Spleen (tissue), 11 donors: ENCODE measurements at regions not wholly inside any gene's neighbourhood (a gene's known extent, or its start where the extent isn't known, plus 50 kb on each side); places are given as distances from the start of the nearest gene placed in this dataset.

Source experiments
- DNase-seq: peaks from one replicate; pipeline ENCODE4 v3.0.0-alpha.2; 2020
- H3K27ac ChIP-seq, 8 donors: fragments of 200-600 bp; sonication (generic) in 7 of 8; 1 replicate in 4 of 8; 2 replicates in 4 of 8; pipeline versions ENCODE4 v1.5.0 to v1.8.0; 2016 to 2021; ENCODE audit warnings: inconsistent platforms in 4 of 8, mild to moderate bottlenecking in 4 of 8, moderate library complexity in 1 of 8
- H3K27me3 ChIP-seq, 7 donors: fragments of 200-600 bp; sonication (generic) in 6 of 7; replicated peaks in 1 of 7; 1 replicate in 4 of 7; 2 replicates in 3 of 7; pipeline versions ENCODE4 v1.5.0 to v1.8.0; 2016 to 2021; ENCODE audit warnings: inconsistent platforms in 3 of 7, mild to moderate bottlenecking in 1 of 7
- H3K36me3 ChIP-seq, 6 donors: fragments of 200-600 bp; sonication (generic) in 5 of 6; 1 replicate in 4 of 6; 2 replicates in 2 of 6; pipeline versions ENCODE4 v1.5.0 to v1.8.0; 2016 to 2021; ENCODE audit warnings: inconsistent platforms in 2 of 6
- H3K4me1 ChIP-seq, 6 donors: fragments of 200-600 bp; sonication (generic) in 5 of 6; 1 replicate in 3 of 6; 2 replicates in 3 of 6; pipeline versions ENCODE4 v1.5.0 to v1.8.0; 2016 to 2021; ENCODE audit warnings: inconsistent platforms in 3 of 6
- H3K4me3 ChIP-seq, 8 donors: fragments of 200-600 bp; sonication (generic) in 7 of 8; 1 replicate in 4 of 8; 2 replicates in 4 of 8; pipeline versions ENCODE4 v1.5.0 to v1.8.0; 2016 to 2021; ENCODE audit warnings: inconsistent platforms in 4 of 8, mild to moderate bottlenecking in 4 of 8, moderate library complexity in 2 of 8
- H3K9me3 ChIP-seq, 8 donors: fragments of 200-600 bp; sonication (generic) in 7 of 8; 1 replicate in 4 of 8; 2 replicates in 4 of 8; pipeline versions ENCODE4 v1.5.0 to v1.8.0; 2016 to 2021; ENCODE audit warnings: inconsistent platforms in 4 of 8
- POLR2A ChIP-seq, 3 donors: fragments of 450-650 bp; IDR thresholded peaks; one replicate each; pipeline ENCODE4 v1.5.1; 2017; ENCODE audit warnings: antibody characterized with exemption in 3 of 3, mild to moderate bottlenecking in 1 of 3
- POLR2AphosphoS5 ChIP-seq, 3 donors: sonication (generic); formaldehyde crosslinking; IDR thresholded peaks; one replicate each; pipeline ENCODE4 v1.5.1; 2017; ENCODE audit warnings: antibody characterized with exemption in 3 of 3
- WGBS, 5 donors: extraction: QIAGEN DNeasy Blood & Tissue Kit in 3 of 5; methylation state at CpG; one replicate each; pipeline versions ENCODE4 v1.1.5 to v1.1.7; 2013 to 2018; 5-methylcytosine and 5-hydroxymethylcytosine counted together
- intact Hi-C: fragments of 100-400 bp; cut with DNase I; formaldehyde crosslinking; loops from one replicate; pipeline ENCODE4 v1.15.0; 2023; ENCODE audit warnings: low total_unique reads
- TF ChIP-seq, protein P1 (sequence below), 11 experiments: fragments of 200-600 bp in 7 of 11; fragments of 450-650 bp in 4 of 11; sonication (generic) in 4 of 11; IDR thresholded peaks in 8 of 11; conservative IDR thresholded peaks in 3 of 11; 1 replicate in 7 of 11; 2 replicates in 4 of 11; pipeline versions ENCODE4 v1.4.0 to v1.8.0; 2016 to 2021; ENCODE audit warnings: antibody characterized with exemption in 11 of 11, inconsistent platforms in 4 of 11, mild to moderate bottlenecking in 1 of 11
- donor health status: healthy with polysubstance abuse.
- donor health status: DM: no; HTN: no; CAD: no; lungs with moderate emphysema.
- donor health status: DM: no; HTN: no; CAD: no.
- donor health status: Bipolar disorder and iron deficiency.
- donor health status: healthy.
- donor health status: DM: no; HTN: no; CAD: no.
- donor health status: DM: yes; HTN: yes; CAD: no.

DNA sequence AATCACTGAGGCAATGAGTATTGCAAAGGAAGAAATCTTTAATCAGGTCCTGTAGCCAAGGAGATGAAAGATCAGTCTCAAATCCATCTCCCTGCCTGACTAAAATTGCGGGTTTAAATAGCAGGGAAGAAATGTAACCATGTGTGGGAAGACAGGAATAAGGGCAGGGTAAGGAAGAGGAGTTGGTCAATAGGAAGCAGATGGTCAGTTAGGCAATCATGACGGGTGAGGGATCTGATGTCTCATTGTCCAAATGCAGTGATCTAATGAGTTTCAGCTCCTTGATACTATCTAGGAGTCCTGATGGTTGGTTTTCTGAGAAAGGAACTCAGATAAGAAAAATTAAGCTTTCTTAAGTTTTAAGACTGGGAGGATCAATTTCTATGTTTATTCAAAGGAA is 200.8 kb downstream of the SPATA18 start:
- Histone ChIP-seq H3K9me3 (peaks cover 0 to 25% (median 12%) of the 10 kb centered on the region in 8 donors), H3K27ac (no peak overlapping the region), H3K36me3 (no peaks in the 10 kb centered on the region), H3K27me3 (no peaks in the 10 kb centered on the region), H3K4me3 (no peak overlapping the region), H3K4me1 (no peaks in the 10 kb centered on the region)
- 67 to 91% (median 77%) methylated on average over 2 of the region's 2 CpGs for WGBS, 5 donors
- TF ChIP-seq POLR2AphosphoS5 (IDR thresholded peaks at IDR 0.05): no peak
- no peak for TF ChIP-seq POLR2A (IDR thresholded peaks at IDR 0.05)
- TF ChIP-seq, protein P1, sequence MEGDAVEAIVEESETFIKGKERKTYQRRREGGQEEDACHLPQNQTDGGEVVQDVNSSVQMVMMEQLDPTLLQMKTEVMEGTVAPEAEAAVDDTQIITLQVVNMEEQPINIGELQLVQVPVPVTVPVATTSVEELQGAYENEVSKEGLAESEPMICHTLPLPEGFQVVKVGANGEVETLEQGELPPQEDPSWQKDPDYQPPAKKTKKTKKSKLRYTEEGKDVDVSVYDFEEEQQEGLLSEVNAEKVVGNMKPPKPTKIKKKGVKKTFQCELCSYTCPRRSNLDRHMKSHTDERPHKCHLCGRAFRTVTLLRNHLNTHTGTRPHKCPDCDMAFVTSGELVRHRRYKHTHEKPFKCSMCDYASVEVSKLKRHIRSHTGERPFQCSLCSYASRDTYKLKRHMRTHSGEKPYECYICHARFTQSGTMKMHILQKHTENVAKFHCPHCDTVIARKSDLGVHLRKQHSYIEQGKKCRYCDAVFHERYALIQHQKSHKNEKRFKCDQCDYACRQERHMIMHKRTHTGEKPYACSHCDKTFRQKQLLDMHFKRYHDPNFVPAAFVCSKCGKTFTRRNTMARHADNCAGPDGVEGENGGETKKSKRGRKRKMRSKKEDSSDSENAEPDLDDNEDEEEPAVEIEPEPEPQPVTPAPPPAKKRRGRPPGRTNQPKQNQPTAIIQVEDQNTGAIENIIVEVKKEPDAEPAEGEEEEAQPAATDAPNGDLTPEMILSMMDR (IDR thresholded peaks at IDR 0.05 in 8 of 11, conservative IDR thresholded peaks at IDR 0.05 in 3 of 11): no peak
- intact Hi-C loops: no loop called here
- DNase-seq: no peak

DNA sequence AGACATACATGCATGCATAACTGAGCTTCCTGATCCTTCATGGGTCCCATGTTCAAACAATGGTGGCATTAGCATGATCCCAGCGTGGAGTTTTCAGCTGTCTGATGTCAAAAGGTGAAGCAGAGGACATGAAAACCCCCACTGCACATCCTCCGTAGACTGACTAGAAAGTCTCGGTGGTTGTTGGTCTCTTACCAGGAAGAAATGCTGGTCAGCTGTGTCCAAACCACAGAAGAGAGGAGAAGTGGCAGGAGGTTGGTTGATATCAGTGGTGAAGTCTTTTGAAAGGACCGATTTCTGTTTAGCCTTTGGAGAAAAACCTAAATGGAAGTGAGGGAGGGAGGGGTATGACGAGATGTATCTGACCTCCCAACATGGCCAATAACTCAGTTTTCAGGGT is 201.9 kb downstream of the SPATA18 start:
- Histone ChIP-seq H3K9me3 (peaks cover 0 to 25% (median 12%) of the 10 kb centered on the region in 8 donors), H3K27me3 (no peaks in the 10 kb centered on the region), H3K4me1 (no peaks in the 10 kb centered on the region), H3K36me3 (no peaks in the 10 kb centered on the region), H3K4me3 (no peak overlapping the region), H3K27ac (no peak overlapping the region)
- TF ChIP-seq, protein P1 (IDR thresholded peaks at IDR 0.05 in 8 of 11, conservative IDR thresholded peaks at IDR 0.05 in 3 of 11): no peak
- TF ChIP-seq POLR2AphosphoS5 (IDR thresholded peaks at IDR 0.05): no peak
- no peak for TF ChIP-seq POLR2A (IDR thresholded peaks at IDR 0.05)
- WGBS, 5 donors: 61 to 76% (median 63%) methylated on average over 5 of the region's 5 CpGs
- intact Hi-C loops: no loop called here
- no peak for DNase-seq

DNA sequence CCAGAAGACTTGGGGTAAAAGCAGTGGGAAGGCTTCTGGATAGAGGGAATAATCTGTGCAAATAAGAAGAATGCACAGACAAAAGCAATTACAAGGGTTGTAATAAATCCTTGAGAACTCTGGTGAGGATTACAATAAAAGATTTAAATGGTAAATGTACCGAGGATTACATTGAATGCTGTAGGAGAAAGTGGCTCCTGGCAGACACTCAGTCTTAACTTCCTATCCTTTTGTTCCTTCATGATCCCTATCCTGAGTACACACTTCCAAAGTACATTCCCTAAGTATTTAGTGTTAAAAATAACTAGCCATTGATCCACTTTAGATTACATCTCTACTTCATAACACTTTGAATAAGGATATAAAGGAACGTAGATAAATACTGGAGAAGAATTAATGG is 205.4 kb downstream of the SPATA18 start:
- Histone ChIP-seq H3K4me3 (no peak overlapping the region), H3K9me3 (peaks cover 0 to 21% (median 9%) of the 10 kb centered on the region in 8 donors), H3K27ac (no peak overlapping the region), H3K36me3 (no peaks in the 10 kb centered on the region), H3K4me1 (no peaks in the 10 kb centered on the region), H3K27me3 (no peaks in the 10 kb centered on the region)
- 68 to 77% (median 75%) methylated on average over 2 of the region's 2 CpGs for WGBS, 5 donors
- DNase-seq: no peak
- intact Hi-C loops: no loop called here
- TF ChIP-seq, protein P1 (IDR thresholded peaks at IDR 0.05 in 8 of 11, conservative IDR thresholded peaks at IDR 0.05 in 3 of 11): no peak
- no peak for TF ChIP-seq POLR2AphosphoS5 (IDR thresholded peaks at IDR 0.05)
- TF ChIP-seq POLR2A (IDR thresholded peaks at IDR 0.05): no peak

DNA sequence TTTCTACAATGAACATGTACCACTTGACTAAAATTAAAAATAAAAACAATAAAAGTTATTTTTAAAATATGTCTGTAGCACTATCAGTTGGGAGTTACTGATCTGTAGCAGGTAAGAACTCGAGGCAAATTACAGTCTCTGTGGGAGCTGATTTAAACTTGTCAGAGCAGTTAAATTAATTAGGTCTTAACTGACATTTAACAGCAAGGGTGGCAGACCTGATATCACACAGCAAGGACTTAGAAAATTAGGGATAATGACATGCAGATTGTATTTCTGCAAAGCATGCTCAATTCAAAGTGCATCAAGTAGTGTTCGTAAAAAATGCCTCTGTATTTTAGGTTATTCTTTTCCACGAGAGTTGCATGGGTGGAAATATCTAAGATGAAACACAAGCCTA is 208.9 kb downstream of the SPATA18 start:
- H3K27me3 ChIP-seq: no peaks in the 10 kb centered on the region
- TF ChIP-seq, protein P1 (IDR thresholded peaks at IDR 0.05 in 8 of 11, conservative IDR thresholded peaks at IDR 0.05 in 3 of 11): no peak
- TF ChIP-seq POLR2A (IDR thresholded peaks at IDR 0.05): no peak
- TF ChIP-seq POLR2AphosphoS5 (IDR thresholded peaks at IDR 0.05): no peak
- DNase-seq: no peak
- intact Hi-C loops: no loop called here
- no peak overlapping the region for H3K4me3 ChIP-seq
- 67 to 74% (median 73%) methylated on average over 3 of the region's 3 CpGs for WGBS, 5 donors
- no peaks in the 10 kb centered on the region for H3K36me3 ChIP-seq
- no peaks in the 10 kb centered on the region for H3K9me3 ChIP-seq
- no peaks in the 10 kb centered on the region for H3K4me1 ChIP-seq
- no peak overlapping the region for H3K27ac ChIP-seq
